MM.1S (cell line): ENCODE measurements at regions not wholly inside any gene's neighbourhood (a gene's known extent, or its start where the extent isn't known, plus 50 kb on each side); places are given as distances from the start of the nearest gene placed in this dataset.

Source experiments
- DNase-seq: peaks from one replicate; pipeline ENCODE4 v3.0.0-alpha.2; 2015
- H2AFZ ChIP-seq: fragments of 300-600 bp; sonication (generic); 2 replicates; pipeline ENCODE4 v1.6.0; 2016; ENCODE audit warnings: antibody characterized with exemption, low read length
- H3F3A ChIP-seq: fragments of 300-600 bp; sonication (generic); 2 replicates; pipeline ENCODE4 v1.6.1; 2016; ENCODE audit warnings: mild to moderate bottlenecking, antibody characterized with exemption, low read length, moderate library complexity, mixed read lengths; ENCODE audit not compliant: insufficient read depth
- H3K27ac ChIP-seq: fragments of 300-600 bp; sonication (generic); 2 replicates; pipeline ENCODE4 v1.5.1; 2016; ENCODE audit warnings: mild to moderate bottlenecking, low read length
- H3K27me3 ChIP-seq: fragments of 300-600 bp; sonication (generic); replicated peaks from 2 replicates; pipeline ENCODE4 v1.6.0; 2016; ENCODE audit warnings: low read length; ENCODE audit not compliant: insufficient read depth
- H3K36me3 ChIP-seq: fragments of 300-600 bp; sonication (generic); replicated peaks from 2 replicates; pipeline ENCODE4 v1.6.1; 2016; ENCODE audit warnings: mild to moderate bottlenecking, low read length, mixed read lengths; ENCODE audit not compliant: insufficient read depth
- H3K4me1 ChIP-seq: fragments of 300-600 bp; sonication (generic); 2 replicates; pipeline ENCODE4 v1.6.1; 2016; ENCODE audit warnings: low read length, mixed read lengths
- H3K4me2 ChIP-seq: fragments of 300-600 bp; sonication (generic); 2 replicates; pipeline ENCODE4 v1.6.0; 2016; ENCODE audit warnings: low read depth, low read length
- H3K4me3 ChIP-seq: fragments of 300-600 bp; sonication (generic); 2 replicates; pipeline ENCODE4 v1.5.1; 2016; ENCODE audit warnings: low read length, mixed read lengths
- H3K79me2 ChIP-seq: fragments of 300-600 bp; sonication (generic); 2 replicates; pipeline ENCODE4 v1.6.1; 2016; ENCODE audit warnings: mixed run types, low read length, mixed read lengths
- H3K9ac ChIP-seq: fragments of 300-600 bp; sonication (generic); 2 replicates; pipeline ENCODE4 v1.6.1; 2016; ENCODE audit warnings: low read length, mixed read lengths
- H3K9me2 ChIP-seq: fragments of 300-600 bp; sonication (generic); replicated peaks from 2 replicates; pipeline ENCODE4 v1.6.1; 2016; ENCODE audit warnings: mild to moderate bottlenecking, low read length, mixed read lengths; ENCODE audit not compliant: insufficient read depth
- H3K9me3 ChIP-seq: fragments of 300-600 bp; sonication (generic); replicated peaks from 2 replicates; pipeline ENCODE4 v1.6.1; 2016; ENCODE audit warnings: mild to moderate bottlenecking, low read length, mixed read lengths; ENCODE audit not compliant: insufficient read depth
- H4K20me1 ChIP-seq: fragments of 300-600 bp; sonication (generic); 2 replicates; pipeline ENCODE4 v1.6.1; 2016; ENCODE audit warnings: mild to moderate bottlenecking, low read length, moderate library complexity, mixed read lengths; ENCODE audit not compliant: insufficient read depth
- EZH2 ChIP-seq: fragments of 300-600 bp; sonication (generic); optimal IDR thresholded peaks from 2 replicates; pipeline ENCODE3; 2017; ENCODE audit warnings: low read depth, mild to moderate bottlenecking, antibody characterized with exemption, low read length, mixed read lengths
- EZH2phosphoT487 ChIP-seq: fragments of 300-600 bp; sonication (generic); IDR thresholded peaks from 2 replicates; pipeline ENCODE4 v1.6.1; 2018; ENCODE audit warnings: antibody characterized with exemption, low read length
- TF ChIP-seq, protein P1 (sequence below): fragments of 300-600 bp; sonication (generic); IDR thresholded peaks from 2 replicates; pipeline ENCODE4 v1.5.1; 2016; ENCODE audit warnings: antibody characterized with exemption, low read length, mixed read lengths

DNA sequence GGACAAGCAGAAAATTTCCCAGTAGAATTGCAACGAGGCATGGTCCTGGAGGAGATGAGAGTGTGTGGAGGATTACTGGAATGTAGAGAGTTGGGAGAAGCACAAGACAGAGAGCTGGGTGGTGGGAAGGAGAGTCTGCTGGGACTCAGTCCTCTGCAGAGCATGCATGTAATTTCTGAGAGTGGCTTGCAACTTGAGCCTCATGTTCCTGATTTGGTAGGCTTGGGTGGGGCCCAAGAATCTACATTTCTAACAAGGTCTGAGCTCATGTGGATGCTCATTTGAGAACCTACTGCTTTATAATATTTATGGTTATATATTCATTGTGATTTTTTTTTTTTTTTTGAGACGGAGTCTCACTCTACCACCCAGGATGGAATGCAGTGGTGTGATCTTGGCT, 317.9 kb upstream of the COBL start:
- TF ChIP-seq, protein P1, sequence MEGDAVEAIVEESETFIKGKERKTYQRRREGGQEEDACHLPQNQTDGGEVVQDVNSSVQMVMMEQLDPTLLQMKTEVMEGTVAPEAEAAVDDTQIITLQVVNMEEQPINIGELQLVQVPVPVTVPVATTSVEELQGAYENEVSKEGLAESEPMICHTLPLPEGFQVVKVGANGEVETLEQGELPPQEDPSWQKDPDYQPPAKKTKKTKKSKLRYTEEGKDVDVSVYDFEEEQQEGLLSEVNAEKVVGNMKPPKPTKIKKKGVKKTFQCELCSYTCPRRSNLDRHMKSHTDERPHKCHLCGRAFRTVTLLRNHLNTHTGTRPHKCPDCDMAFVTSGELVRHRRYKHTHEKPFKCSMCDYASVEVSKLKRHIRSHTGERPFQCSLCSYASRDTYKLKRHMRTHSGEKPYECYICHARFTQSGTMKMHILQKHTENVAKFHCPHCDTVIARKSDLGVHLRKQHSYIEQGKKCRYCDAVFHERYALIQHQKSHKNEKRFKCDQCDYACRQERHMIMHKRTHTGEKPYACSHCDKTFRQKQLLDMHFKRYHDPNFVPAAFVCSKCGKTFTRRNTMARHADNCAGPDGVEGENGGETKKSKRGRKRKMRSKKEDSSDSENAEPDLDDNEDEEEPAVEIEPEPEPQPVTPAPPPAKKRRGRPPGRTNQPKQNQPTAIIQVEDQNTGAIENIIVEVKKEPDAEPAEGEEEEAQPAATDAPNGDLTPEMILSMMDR: no peak
- TF ChIP-seq EZH2phosphoT487 (no peak), EZH2 (no peak)
- Histone ChIP-seq H3K9me2 (no peaks in the 10 kb centered on the region), H3K4me3 (no peak overlapping the region), H3K27ac (no peak overlapping the region), H3K9me3 (no peaks in the 10 kb centered on the region), H4K20me1 (no peaks in the 10 kb centered on the region), H3K9ac (no peak overlapping the region), H3K79me2 (no peaks in the 10 kb centered on the region), H3F3A (no peaks in the 10 kb centered on the region), H3K4me1 (no peaks in the 10 kb centered on the region), H2AFZ (no peak overlapping the region), H3K27me3 (no peaks in the 10 kb centered on the region), H3K4me2 (no peak overlapping the region), H3K36me3 (no peaks in the 10 kb centered on the region)
- no peak for DNase-seq

DNA sequence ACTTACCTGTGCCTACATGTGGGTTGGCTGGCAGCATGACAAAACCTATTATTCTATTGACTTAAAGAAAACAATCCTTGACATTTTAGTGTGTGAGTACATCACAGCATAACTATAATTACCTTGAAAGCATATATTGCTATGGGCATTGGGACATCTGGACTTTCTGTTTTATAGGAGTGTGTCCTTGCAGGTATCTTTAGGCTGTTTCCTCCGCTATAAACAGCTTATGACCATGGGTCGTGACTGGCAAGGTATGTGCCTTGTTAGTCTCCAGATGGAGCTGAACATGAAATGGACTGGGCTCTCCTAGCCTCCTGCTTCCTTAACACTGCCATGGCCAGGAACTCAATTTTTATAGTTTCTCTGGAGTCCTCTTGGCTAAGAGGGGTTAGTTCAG, 317.4 kb upstream of the COBL start:
- Histone ChIP-seq H2AFZ (no peak overlapping the region), H3K27me3 (no peaks in the 10 kb centered on the region), H3K9me3 (no peaks in the 10 kb centered on the region), H3K9ac (no peak overlapping the region), H3K36me3 (no peaks in the 10 kb centered on the region), H3K79me2 (no peaks in the 10 kb centered on the region), H3F3A (no peaks in the 10 kb centered on the region), H3K4me1 (no peaks in the 10 kb centered on the region), H3K4me3 (no peak overlapping the region), H3K9me2 (no peaks in the 10 kb centered on the region), H3K27ac (no peak overlapping the region), H3K4me2 (no peak overlapping the region), H4K20me1 (no peaks in the 10 kb centered on the region)
- no peak for TF ChIP-seq EZH2
- TF ChIP-seq, protein P1: no peak
- TF ChIP-seq EZH2phosphoT487: no peak
- DNase-seq: no peak

DNA sequence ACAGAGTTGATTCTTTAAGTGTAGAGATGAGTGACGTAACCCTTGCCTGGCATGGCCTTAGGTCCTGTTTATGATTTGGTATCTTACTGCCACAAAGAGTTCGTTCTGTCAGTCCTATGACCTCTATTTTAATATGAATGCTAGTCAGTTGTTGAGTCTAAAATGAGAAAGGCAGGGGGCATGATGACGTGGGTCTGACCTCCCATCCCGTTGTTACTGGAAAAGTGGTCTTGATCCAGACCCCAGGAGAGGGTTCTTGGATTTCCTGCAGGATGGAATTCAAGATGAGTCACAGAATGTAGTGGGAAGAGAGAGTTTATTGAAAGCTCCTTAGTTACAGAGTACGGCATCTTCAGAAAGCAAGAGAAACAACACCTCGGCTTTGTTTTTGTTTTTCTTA, 317.0 kb upstream of the COBL start:
- no peak overlapping the region for H3K27ac ChIP-seq
- no peak overlapping the region for H3K4me3 ChIP-seq
- no peaks in the 10 kb centered on the region for H4K20me1 ChIP-seq
- H3K9ac ChIP-seq: no peak overlapping the region
- H3K4me2 ChIP-seq: no peak overlapping the region
- no peaks in the 10 kb centered on the region for H3K79me2 ChIP-seq
- H3F3A ChIP-seq: no peaks in the 10 kb centered on the region
- no peaks in the 10 kb centered on the region for H3K9me2 ChIP-seq
- DNase-seq: no peak
- no peak overlapping the region for H2AFZ ChIP-seq
- no peak for TF ChIP-seq EZH2phosphoT487
- TF ChIP-seq EZH2: no peak
- TF ChIP-seq, protein P1: no peak
- H3K36me3 ChIP-seq: no peaks in the 10 kb centered on the region
- no peaks in the 10 kb centered on the region for H3K4me1 ChIP-seq
- no peaks in the 10 kb centered on the region for H3K9me3 ChIP-seq
- H3K27me3 ChIP-seq: no peaks in the 10 kb centered on the region

DNA sequence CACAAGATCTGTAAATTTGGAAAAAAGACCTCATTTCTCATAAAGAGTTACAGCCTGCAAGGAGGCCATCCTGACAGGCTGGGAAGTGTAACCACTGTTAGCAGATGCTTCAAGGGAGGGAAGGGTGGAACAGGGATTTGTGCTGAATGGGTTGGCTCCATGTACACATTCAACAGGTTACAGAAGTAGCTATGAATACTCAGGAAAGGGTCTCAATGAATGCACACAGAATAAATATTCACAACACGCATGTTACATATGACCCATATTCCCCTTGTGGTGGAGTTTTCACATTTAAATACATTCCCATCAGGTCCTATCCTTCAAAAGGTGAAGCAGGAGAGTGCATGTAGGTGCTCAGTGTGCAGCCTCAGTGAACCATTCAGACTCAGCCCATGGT, 316.4 kb upstream of the COBL start:
- H3K9me3 ChIP-seq: no peaks in the 10 kb centered on the region
- TF ChIP-seq EZH2: no peak
- no peaks in the 10 kb centered on the region for H3K27me3 ChIP-seq
- no peak overlapping the region for H3K4me3 ChIP-seq
- H4K20me1 ChIP-seq: no peaks in the 10 kb centered on the region
- H3K27ac ChIP-seq: no peak overlapping the region
- no peak overlapping the region for H2AFZ ChIP-seq
- no peaks in the 10 kb centered on the region for H3K9me2 ChIP-seq
- H3K36me3 ChIP-seq: no peaks in the 10 kb centered on the region
- no peak for DNase-seq
- H3K4me1 ChIP-seq: no peaks in the 10 kb centered on the region
- H3K9ac ChIP-seq: no peak overlapping the region
- H3K79me2 ChIP-seq: no peaks in the 10 kb centered on the region
- H3F3A ChIP-seq: no peaks in the 10 kb centered on the region
- no peak overlapping the region for H3K4me2 ChIP-seq
